NCI-H2107 (cell line): ENCODE measurements at regions not wholly inside any gene's neighbourhood (a gene's known extent, or its start where the extent isn't known, plus 50 kb on each side); places are given as distances from the start of the nearest gene placed in this dataset.
"Not testable (repeated sequence)": the region's sequence is repeated elsewhere in the genome, so short reads cannot be mapped to it uniquely, and the experiment has no call there.

ENCODE experiments used
- DNase-seq: peaks from one replicate; lab custom pipeline; 2025; lab: John Stamatoyannopoulos, UW

DNA sequence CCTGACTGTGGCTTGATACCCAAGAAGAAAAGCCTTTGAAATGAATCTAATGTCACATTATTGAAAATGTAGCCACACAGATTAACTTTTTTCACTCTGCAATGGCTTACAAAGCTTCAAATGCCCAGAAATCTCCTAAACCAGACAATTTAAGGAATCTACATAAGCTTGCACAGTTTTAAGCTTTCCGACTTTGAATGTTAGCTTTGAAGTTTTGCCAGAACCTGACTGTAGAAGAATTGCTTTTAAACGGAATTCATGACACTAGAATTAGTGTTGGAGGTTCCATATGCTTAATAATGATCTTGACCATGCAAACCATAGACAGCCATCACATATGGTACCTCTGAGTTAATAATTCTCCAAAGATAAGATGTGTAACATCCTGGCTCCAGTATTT lies 798.5 kb upstream of the EPHA7 start:
- no peak for DNase-seq

DNA sequence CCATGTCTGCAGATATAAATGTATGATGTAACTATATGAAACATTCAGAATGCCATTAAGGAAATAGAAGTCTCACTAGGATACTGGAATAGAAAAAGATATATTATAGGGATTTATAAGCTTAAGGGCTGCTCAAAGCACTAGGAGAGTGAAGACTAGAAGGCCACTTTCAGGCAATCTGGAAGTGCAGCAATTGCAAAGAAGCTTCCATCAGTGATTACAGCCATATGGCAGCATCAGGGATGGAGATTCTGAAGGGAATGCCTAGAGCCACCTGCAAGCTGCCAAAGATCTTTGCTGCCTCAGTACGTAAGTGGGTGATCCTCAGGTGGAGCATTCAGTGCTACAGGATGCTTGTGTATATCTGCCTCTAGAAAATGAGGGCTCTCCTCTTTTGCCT lies 796.2 kb upstream of the EPHA7 start:
- no peak for DNase-seq

DNA sequence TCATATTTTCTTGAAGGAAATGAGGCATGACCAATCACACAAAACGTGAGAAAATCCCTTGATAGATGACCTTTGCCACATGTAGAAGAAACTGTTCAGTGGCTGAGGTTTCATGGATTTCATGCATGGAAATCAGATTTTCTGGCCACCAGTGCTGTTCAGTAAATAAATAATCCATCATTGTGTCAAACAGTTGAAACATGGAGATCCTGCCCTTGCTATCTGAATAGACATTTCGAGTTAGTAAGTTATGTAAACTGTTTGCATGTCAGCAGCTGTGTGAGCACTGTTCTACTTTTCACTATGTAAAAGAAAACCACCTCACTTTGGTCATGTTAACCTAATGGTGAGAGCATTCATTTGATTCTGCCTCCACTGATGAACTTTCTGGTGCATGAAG lies 793.9 kb upstream of the EPHA7 start:
- DNase-seq: no peak

DNA sequence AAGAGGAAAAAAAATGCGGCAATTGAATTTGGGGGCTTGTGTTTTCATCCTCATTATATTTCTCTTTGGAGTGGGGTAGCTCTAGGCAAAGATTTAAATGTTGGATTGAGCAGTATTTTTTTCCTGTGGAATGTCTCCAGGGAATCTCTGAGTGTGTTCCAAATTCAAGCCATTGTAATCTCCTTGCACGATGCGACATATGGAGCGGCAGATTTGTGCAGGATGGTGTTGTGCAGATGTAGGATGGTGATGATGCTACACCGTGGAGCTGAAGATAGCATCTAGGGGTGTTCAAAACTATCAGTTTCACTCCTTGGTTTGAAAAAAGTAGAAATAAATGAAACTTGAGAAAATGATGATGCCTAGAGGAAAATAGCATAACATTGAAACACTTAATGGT lies 777.5 kb upstream of the EPHA7 start:
- no peak for DNase-seq

DNA sequence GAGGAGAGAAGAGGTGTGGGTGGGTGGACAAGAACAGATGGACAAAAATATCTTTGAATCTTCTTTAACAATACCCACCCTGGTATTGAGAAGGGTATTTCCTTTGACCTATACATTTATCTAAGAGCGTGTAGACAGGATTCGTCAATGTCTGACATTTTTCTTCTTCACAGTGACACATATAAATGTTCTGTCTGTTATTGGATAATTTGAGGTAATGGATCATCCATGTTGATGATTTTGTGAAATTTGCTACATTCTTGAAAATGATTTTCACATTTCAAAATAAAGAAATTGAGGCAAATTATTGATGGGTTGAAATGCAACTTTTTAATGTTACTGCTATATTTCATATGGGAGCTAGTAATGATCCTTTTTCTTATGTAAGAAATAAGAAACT lies 770.7 kb upstream of the EPHA7 start:
- no peak for DNase-seq

DNA sequence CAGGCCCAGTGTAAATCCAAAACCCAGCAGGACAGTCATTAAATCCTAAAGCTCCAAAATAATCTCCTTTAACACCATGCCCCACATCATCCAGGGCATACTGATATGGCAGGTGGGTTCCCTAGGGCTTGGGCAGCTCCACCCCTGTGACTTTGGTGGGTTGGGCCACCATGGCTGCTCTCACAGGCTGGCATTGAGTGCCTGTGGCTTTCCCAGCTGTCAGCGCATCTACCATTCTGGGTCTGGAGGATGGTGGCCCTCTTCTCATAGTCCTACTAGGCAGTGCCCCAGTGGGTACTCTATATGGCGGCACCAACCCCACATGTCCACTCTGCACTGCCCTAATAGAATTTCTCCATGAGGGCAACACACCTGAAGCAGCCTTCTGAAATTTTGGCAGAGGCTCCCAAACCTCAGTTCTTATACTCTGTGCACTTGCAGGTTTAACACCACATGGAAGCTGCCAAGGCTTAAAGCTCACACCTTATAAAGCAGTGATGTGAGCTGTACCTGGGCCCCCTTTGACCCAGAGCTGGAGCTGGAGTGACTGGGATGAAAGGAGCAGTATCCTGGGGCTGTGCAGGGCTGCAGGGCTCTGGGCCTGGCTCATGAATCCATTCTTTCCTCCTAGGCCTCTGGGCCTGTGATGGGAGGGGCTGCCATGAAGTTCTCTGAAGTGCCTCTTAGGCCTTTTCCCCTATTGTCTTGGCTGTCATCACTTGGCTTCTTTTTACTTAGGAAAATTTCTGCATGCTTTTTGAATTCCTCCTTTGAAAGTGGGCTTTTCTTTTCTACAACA lies 765.5 kb upstream of the EPHA7 start:
- DNase-seq: no peak

DNA sequence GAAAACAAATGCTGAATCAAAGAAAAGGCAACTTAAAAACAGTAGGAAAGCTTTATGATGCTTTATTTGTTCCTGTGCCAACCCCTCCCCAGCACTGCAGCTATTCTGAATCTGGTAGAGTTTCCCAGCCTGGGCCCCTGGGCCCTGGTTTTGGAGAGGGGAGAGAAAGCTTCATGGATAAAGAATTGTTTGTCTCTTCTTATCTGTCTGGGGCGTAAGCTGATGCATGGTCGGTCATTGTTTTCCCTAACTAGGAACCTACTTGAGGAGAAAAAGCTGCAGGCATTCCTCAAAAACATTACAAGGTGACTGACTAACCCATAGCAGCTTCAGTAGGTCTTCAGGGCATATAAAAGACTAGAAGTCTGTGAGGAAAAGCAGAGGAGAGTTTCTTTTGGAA lies 758.1 kb upstream of the EPHA7 start:
- DNase-seq: no peak

DNA sequence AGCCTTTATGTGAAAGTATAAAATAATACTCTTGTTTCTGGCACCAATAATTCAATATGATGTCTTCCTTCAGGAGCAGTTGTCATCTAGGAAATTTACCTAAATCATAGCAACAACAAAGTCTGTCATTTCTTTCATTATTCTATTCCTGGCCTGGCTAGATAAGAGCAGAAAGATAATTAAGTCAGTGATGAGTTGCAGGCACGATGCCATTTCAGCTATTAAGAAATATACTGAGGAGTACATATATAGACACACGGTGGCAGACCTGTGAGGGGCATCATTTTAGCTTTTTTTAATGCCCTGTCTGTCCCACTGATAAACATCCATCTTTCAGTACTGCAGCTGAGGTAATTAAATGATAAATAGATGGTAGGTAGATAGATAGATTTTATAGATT lies 756.1 kb upstream of the EPHA7 start:
- DNase-seq: no peak

DNA sequence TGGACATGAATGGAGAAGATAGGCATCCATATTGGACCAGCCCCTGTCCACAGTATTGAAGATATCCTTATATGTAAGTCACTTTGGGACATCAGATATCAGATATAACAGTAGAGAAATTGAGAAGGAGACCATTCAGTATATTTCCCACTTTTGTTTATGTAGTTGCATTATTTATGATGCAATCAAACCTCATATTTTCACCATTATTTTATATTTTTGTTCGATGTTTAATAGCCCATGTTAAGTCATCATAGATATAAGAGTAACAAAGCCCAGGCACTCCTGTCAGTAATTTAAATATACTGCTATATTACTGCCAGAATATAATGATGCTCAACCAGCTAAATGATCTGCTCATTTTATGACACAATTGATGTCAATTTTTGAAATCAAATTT lies 744.5 kb upstream of the EPHA7 start:
- DNase-seq: no peak

DNA sequence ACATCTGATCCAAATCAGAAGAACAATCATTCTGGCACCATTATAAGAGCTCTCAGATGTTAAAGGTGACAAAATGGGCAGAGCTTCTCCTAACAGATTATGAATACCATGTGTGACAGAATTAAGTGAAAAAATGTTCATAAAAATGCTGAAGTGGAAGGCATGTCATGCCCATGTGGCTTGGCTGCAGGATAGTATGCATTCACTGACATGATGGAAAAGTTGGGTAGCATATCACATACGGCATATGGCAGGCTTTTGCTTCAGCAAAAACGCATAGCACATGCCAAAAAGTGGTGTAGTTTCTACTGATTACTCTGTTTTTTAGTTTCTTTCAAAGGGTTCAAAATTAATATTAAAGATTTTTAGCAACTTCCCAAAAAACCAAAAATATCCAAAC lies 731.5 kb upstream of the EPHA7 start:
- DNase-seq: no peak

DNA sequence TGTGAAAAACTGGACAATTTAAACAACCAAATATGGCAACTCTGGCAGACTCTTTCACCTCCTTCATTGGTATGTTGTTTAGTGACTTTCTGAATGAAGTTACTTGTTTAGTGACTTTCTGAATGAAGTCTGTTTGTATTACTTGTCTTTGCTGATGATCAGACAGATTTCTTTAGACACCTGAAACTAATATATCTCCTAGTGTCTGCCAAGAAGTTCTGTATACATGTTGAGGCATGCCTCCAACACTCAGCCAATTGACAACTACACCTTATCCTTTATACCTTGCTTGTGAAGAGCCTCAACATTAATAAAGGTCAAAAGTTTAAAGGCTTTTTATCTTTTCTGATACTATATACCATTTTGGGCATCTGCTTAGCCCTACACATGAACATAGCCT lies 725.4 kb upstream of the EPHA7 start:
- DNase-seq: no peak

DNA sequence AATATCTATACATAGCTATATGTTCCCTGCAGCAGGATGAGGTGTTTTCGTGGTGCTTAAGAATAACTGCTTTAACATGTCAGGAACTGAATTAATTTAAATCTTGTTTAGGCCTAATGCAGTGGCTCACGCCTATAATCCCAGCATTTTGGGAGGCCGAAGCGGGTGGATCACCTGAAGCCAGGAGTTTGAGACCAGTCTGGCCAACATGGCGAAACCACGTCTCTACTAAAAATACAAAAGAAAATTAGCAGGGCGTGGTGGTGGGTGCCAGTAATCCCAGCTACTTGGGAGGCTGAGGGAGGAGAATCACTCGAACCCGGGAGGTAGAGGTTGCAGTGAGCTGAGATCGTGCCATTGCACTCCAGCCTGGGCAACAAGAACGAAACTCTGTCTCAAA lies 717.8 kb upstream of the EPHA7 start:
- DNase-seq: not testable (repeated sequence)

DNA sequence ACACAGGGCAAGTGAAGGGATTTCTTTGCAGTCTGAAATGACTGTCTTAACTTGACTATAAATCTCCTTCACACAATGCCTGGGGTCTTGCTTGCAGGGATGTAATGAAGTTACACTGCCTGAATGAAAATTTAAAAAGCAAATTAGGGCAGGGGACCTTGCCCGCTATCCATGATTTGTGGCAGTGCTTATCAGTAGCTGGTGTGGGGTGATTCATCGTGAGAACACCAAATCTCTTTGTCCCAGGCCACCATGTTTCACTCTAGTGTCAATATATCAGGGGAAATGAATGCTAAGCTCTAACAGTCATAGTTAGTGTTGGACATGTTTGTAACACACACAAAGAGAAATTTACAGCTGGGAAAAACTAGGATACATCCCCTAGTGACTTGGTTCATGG lies 713.7 kb upstream of the EPHA7 start:
- DNase-seq: no peak

DNA sequence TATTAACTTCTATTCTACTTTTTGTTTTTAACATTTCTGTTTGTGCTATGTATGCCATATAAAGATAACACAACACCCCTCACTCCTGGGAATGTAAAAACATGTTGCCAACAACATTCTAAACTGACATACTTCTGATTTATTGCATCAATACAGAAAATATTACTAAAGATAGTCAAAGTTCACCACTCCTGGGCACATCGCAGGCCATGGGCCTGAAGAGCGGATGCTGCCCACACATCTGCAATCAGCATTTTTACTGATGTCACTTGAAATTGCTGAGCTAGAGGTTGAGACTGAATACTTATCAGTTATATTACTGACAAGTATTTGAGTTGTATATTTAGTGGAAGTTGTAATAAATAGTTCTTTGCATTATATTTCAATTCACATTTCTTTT lies 711.9 kb upstream of the EPHA7 start:
- DNase-seq: no peak

DNA sequence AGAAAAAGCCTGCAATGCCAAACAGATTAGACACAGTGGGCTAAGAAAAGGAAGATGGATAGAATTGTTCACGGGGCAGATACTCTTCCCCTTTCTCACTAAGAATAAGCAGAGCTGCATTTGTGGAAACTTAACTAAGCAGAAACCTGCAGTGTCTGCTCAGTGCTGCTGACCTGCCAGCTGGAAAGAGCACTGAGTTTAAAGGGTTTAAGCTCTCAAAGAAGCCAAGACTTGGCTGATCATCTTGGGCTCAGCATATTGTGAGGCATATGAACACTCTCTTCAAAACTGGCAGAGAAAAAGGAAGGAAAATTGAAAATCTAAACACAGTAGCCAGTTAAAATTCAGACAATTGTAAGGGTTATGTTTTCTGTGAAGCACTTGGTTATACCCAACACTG lies 711.1 kb upstream of the EPHA7 start:
- no peak for DNase-seq

DNA sequence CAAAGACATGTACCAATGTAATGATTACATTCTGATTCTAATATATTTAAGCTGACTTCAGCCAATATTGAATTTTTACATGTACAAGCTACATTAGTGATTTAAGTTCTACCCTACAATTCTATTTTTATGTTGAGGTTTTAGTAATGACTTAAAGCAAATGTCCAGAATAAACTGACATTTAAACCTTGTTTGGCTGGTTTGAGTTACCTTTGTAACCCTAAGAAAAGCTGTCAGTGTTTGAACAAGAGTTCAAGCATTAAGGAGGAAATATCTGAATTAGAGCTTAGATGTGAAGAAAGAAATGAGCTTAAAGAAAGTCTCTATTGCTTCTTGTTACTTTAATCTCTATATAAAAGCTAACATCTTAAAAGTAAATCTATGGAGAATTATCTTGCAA lies 710.6 kb upstream of the EPHA7 start:
- no peak for DNase-seq

DNA sequence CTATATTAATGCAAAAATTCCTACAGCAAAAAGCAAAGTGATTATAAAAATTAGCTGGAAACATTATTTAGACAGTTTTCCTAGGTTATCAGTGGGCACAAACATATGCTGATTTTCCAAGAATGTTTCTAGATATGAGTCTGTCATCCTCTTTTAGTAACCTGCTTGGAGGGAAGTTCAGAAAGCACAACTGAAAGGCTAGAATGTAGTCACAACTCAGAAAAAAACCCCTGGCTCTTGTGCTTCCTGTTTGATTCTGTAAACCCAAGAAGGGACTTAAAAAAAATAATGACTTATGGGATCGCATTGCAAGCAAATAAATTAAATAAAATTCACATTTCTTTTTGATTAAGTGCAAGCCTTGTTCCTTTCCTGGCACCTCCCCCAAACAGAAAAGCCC lies 708.4 kb upstream of the EPHA7 start:
- DNase-seq: no peak

DNA sequence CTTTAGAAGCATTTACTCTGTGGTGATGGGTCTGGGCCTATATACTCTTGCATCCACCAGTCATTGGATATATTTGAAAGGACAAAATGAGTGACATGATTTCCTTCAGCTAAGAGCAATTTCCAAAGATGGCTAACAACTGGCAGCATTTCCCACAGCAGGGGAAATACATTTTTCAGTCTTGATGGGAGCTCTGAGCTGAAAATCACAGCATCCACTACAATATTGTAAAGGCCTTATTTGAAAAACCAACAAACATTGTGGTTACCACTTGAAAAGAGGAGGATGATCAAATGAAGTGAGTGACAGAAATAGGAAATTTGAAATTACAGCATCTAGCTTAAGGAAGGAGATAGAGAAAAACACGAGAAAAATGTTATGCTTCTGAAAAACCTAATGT lies 705.0 kb upstream of the EPHA7 start:
- DNase-seq: no peak

DNA sequence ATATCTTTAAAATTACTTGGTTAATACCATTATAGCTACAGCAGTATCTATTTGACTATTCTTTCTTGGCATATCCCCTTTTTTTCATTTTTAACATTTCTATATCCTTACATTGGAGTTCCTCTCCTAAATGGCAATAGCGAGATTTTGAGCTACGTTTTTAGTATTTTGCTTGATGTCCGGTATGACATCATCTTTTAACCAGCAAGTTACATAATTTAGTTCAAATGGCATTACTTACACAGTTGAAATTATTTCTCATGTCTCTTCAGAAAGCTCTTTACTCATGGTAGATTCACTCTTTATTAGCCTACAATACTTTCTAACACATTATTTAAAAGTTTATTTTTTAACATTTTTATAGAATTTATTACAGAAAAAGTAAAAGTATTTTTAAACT lies 701.7 kb upstream of the EPHA7 start:
- DNase-seq: no peak

DNA sequence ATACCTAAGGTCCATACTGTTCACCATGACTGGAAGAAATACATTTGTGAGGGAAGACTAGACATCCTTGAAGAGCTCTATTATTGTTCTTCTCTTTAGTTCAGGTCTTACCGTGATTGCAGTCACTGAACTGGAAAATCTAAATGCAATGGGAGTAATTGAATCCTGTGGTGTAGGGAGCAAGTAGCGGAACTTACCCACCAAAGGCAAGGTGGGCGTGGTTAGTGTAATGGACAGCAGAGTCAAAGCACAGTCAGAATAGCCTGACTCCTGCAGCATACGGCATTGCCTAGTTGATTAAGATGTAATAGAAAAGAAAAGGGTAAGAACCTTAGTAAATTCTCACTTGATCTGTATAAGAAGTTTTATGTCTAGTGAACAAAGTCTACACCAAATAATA lies 679.7 kb upstream of the EPHA7 start:
- no peak for DNase-seq

DNA sequence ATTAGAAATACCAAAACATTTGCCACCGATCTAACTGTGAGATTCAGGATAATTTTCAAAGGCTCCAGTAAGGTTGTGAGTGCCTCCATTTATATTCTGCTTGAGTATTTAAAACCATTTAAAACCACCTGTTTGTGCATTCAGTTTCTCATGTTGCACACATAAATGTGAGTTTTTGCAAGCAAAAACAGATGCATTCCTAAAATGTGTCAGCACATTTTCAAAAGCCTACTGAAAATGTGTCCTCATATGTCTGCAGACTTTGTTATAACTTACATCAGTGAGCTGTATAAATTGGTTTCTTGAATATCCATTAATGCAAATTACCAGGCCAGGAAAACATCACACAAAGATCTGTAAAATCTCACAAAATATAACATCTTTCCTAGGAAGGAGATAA lies 676.6 kb upstream of the EPHA7 start:
- no peak for DNase-seq

DNA sequence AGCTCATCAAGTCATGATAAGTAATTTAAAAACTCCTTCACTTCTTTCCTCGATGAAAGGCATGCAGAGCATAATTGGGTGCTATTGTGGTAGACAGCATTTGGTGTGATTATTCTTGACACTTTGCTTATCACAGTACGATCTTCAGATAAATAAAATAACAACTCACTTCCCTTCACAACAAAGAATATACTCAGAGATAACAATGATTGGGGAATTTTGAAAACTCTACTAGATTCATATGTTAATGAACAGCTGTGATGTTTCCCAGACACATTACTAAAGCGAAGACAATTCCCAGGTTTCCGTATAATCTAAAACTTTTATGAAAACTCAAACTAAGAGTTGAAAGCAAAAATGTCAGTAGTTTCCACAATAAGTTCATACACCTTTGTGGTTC lies 670.6 kb upstream of the EPHA7 start:
- no peak for DNase-seq

DNA sequence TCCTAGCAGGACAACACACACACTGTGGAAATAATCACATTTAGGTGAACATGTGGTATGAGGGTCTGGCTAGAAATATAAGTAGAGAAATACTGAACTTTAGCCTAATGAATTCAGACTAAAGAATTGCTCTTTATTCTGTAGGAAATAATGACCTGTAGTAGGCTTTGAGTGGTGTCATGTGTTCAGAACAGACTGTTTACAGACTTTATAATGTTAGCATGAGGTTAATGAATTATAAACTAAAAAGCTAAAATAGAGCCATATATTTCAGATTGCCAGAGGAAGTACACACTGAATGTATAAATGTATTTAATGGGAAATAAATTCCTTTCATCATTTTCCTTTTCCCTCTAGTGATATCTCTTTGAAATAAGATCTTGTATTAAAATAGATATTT lies 669.5 kb upstream of the EPHA7 start:
- DNase-seq: no peak

DNA sequence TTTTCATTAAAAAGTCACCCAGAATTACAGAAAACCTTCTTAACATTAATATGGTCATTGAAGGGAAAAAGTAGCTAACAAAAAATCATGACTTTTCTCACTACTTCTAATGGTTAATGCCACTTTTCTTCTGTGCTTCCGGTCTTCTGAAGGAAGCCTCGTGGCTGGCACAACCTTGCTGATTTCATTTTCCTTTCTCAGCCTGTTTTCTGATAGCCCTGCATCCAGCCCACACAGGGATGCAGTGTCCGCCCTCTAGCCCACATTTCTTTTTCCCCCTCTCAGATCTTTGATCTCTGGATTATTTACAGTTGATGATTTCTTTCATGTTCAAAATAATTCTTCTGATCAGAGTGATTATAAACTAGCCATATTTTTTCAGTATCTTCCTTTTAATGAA lies 655.4 kb upstream of the EPHA7 start:
- DNase-seq: no peak

DNA sequence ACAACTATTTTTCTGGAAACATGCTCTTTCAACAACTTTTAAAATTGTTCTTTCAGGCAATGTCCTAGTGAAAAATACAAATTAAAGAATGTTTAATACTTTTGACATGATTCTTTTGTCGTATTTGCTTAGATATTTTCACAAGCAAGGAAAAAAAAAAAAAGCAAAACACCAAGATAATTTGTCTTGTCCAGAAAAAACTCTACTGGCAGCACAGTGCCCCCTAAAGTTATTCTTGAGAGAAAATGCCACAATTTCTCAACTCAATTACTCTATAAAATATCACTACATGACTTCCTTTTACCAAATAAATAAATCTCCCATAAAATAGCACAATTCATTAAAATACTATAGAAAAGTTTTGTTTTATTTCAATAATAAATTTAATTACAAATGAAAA lies 652.5 kb upstream of the EPHA7 start:
- DNase-seq: no peak
